ENCODE measurements at regions not wholly inside any gene's neighbourhood (a gene's known extent, or its start where the extent isn't known, plus 50 kb on each side); places are given as distances from the start of the nearest gene placed in this dataset.

GRCh38 chr4:130165381-130165780 lies 1069.4 kb downstream of the C4orf33 start:
- DNase-seq (ENCODE audit: low read depth in 3 of 3) = no peak

DNA sequence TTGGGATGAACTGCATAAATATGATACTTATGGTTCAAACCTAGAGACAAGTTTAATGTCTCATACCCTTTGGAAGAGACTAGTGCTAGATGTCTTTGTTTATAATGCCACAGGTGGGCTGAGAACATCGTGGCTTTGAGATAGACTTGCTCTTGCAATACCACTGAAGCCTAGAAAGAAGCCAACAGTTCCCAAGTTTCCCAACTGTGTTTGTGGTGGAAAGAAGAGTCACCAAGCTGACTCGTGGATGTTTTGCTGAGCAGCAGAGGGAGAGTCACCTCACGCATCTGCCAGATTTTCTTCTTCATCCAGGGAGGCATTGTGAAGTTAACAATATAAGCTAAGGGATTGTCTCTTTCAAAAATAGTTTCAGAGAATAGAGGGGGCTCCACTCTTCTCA lies 1076.2 kb downstream of the C4orf33 start:
- no peak for DNase-seq (ENCODE audit: low read depth in 3 of 3)

DNA sequence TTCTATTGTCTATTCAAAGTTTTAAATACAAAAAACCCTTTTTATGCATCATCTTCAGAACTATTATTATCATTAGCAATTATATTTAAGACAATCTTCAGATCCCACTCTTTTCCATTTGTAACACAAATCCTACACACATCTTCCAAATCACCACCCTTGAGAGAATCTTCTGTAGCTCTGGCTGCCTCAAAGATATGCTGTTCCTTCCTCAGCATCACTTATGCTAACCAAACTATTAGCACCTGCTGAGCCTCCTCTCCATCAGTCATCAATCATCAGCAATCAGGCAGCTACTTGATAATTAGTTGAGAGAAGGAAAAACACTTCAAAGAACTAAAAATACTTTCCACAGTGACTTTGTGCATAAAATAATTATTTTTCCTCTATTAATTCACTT lies 1082.2 kb downstream of the C4orf33 start:
- DNase-seq (ENCODE audit: low read depth in 3 of 3) = no peak

GRCh38 chr4:130183096-130183495 lies 1087.1 kb downstream of the C4orf33 start:
- DNase-seq (ENCODE audit: low read depth in 3 of 3) = no peak

- no peak for DNase-seq (ENCODE audit: low read depth in 3 of 3)
These were observed 1087.8 kb downstream of the C4orf33 start for GRCh38 chr4:130183766-130184165.

- no peak for DNase-seq (ENCODE audit: low read depth in 3 of 3)
These were observed 1089.2 kb downstream of the C4orf33 start for GRCh38 chr4:130185123-130185522.

DNA sequence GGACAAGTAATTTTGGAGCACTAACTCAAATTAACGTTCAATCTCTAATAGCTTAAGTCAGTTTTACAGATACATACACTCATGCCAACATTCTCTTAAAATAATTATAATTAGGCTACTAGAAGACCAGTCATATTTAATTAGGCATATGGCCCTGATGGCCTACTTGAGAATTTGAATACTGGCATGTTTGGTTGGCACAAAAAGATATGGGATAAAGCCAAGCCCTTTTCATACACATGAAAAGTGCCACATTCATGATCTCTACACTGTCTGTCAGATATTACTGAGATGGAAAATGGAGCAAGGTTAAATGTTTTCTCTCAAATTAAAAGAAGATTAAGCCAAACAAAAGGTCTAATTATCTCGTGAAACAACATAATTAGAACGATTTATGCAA lies 1091.0 kb downstream of the C4orf33 start:
- no peak for DNase-seq (ENCODE audit: low read depth in 3 of 3)

- DNase-seq (ENCODE audit: low read depth in 3 of 3) = no peak
These were observed 1091.6 kb downstream of the C4orf33 start for GRCh38 chr4:130187587-130187986.

- DNase-seq (ENCODE audit: low read depth in 3 of 3) = no peak
These were observed 1096.8 kb downstream of the C4orf33 start for GRCh38 chr4:130192787-130193186.

DNA sequence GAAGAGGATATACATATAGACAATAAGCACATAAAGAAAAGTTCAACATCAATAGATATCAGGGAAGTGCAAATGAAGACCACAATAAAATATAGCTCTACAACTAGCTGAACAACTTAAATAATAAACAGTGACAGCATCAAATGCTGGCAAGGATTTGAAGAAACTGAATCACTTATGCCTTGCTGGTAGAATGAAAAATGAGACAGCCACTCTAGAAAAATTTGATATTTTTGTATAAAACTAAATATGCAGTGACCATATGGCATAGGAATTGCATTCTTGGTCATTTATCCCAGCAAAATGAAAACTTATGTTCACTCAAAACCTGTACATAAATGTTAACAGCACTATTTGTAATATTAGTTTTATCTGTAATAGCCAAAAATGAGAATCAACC lies 1102.0 kb downstream of the C4orf33 start:
- no peak for DNase-seq (ENCODE audit: low read depth in 3 of 3)

- no peak for DNase-seq (ENCODE audit: low read depth in 3 of 3)
These were observed 1107.6 kb downstream of the C4orf33 start for GRCh38 chr4:130203571-130203970.

DNA sequence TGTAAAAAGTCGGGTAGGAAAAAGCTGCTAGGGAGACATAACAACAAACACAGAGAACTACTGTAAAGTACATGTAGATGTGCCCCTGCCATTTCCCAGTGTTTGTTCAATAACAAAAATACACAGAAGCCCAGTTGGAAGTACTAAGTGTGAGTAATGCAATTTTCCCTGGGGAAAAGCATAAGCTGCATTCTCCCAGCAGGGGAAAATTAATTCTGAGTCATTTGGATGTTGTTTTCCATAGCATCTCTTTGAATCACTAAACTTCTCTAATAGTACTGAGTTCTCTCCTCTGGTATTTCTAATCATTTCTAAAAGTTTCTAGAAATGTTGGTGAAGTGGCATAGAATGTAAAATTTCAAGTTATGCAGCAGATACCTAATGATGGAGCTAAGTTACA lies 1114.9 kb downstream of the C4orf33 start:
- DNase-seq (ENCODE audit: low read depth in 3 of 3) = no peak

DNA sequence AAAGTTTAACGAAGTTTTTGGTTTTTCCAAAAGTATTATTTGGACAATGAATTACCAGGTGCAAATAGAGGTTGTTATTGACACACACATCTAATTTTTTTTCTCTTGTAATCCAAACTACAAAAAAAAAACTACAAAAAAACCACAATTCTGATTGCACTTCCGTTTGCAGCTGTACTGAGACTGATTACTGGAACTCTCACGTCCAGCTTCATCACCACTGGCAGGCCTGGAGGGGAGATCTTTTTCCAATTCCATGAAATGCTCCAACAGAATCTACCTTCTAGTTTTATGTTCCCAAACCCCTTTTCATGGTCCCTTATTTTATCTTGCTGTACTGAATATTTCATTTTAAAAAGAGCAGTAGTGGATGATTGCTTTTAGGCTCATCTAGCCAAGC lies 1118.3 kb downstream of the C4orf33 start:
- no peak for DNase-seq (ENCODE audit: low read depth in 3 of 3)

DNA sequence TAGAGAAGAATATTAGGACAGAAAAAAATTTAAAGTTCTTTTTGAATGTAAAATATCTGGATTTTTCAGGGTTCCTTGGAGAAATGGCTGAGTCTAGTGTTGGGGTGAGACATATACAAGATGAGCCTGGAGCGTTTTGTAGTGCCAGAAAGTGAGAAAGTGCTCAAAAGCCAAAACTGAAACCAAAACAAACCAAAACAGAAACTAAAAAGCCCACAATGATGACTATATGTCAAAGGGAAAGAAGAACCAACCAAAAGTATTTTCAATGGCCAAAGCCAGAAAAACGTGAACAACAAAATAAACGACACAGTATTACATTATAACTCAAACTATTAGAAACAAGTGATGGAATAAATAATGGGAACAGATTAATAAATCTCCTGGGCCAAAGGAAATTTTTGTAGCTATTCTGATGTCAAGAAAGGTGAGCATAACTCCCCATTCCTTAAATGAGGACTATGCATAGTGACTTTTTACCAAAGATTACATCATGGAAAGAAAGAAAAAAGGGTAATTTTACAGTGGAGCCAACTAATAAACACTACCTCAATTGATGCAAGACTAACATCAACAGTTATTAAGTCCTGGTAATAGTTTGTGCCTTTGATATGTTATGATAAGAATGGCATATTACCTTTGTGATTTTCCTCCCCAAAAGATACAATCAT lies 1137.6 kb downstream of the C4orf33 start:
- DNase-seq (ENCODE audit: low read depth in 3 of 3) = no peak

DNA sequence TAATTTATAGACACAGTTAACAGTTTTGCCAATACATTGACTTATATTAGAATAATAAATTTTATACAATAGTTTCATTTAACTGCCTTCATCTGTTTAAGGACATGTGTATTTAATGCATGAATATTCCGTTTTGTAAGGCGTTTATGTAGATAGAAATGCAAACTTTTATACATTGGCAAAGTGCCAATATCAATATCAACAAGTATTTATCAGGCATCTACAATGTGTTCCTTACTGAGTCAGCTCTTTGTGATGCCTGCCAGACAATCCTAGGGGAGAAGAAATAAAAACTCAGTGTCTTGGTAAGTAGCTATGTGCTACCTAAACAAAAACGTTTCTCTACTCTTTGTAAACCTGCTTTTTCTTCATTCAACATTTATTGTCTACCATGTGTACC lies 1142.2 kb downstream of the C4orf33 start:
- no peak for DNase-seq (ENCODE audit: low read depth in 3 of 3)

GRCh38 chr4:130249002-130249401 lies 1153.0 kb downstream of the C4orf33 start:
- DNase-seq (ENCODE audit: low read depth in 3 of 3) = no peak

GRCh38 chr4:130257271-130257670 lies 1161.3 kb downstream of the C4orf33 start:
- DNase-seq (ENCODE audit: low read depth in 3 of 3) = no peak

- DNase-seq (ENCODE audit: low read depth in 3 of 3) = no peak
These were observed 1170.9 kb downstream of the C4orf33 start for GRCh38 chr4:130266814-130267213.

DNA sequence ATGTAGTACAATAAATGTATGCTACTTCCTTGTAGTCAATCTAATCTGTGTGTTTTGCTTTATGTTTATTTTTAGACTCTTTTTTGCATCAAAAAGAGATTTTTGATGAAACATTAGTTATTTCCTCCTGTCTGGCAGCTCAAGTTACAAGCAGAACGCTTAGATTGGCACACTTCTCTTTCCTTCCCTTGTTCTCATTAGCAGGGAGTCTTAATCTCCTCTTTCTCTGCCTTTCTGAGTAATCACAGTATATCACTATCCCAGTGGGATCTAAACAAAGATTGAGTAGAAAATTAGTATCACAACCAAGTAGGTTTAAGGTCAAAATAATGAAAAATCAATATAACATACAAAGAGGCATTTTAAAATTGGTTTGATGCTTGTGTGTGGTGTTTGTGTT lies 1192.6 kb downstream of the C4orf33 start:
- DNase-seq (ENCODE audit: low read depth in 3 of 3) = no peak

GRCh38 chr4:130293692-130294091 lies 1197.7 kb downstream of the C4orf33 start:
- DNase-seq (ENCODE audit: low read depth in 3 of 3) = no peak

GRCh38 chr4:130296448-130296847 lies 1200.5 kb downstream of the C4orf33 start:
- no peak for DNase-seq (ENCODE audit: low read depth in 3 of 3)

GRCh38 chr4:130306566-130306965 lies 1210.6 kb downstream of the C4orf33 start:
- DNase-seq (ENCODE audit: low read depth in 3 of 3) = no peak

DNA sequence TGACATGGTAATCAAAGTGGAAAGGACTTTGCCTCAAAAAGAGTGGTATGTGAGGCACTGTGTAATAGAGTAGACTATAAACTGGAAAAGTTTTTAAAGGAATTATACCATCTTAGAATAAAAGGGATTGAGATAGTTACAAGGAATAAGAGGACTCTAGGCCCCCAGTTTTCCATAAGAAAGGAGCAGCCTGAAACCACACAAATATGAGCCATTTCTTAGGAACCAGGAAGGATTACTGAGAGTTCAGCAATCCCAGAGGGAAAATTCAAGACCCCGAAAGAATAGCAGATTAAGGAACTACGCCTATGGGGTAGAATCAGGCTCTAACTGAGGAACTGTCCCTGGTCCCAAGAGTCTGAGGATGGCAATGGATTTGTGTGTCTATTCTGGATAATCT lies 1213.3 kb downstream of the C4orf33 start:
- DNase-seq (ENCODE audit: low read depth in 3 of 3) = no peak

DNA sequence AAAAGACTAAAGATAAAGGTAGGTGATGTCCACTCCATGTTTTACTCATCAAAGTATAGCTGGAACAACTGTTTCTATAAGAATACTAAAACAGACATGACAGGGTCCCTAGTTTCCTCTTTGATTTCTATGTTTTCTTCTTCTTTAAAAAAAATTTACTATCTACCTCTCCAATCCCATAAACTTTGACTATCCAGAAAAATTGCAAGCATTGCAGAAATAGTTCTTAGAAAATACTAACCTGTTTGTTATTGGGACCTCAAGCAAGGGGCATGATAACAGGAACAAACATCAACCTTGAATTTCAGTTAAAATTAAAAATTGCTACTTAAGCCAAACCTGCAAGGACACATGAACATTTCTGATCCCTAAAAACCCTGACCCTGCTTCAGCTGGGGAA lies 1226.5 kb downstream of the C4orf33 start:
- no peak for DNase-seq (ENCODE audit: low read depth in 3 of 3)
